Retinal pigment epithelial cell (primary cell): ENCODE measurements at regions not wholly inside any gene's neighbourhood (a gene's known extent, or its start where the extent isn't known, plus 50 kb on each side); places are given as distances from the start of the nearest gene placed in this dataset.

Experiments
- DNase-seq: peaks from one replicate; pipeline ENCODE4 v3.0.0-alpha.2; 2010; ENCODE audit warnings: low read depth
- H3K4me3 ChIP-seq: 2 replicates; pipeline ENCODE4 v1.5.1; 2011; ENCODE audit warnings: mild to moderate bottlenecking, low read length, control low read depth, moderate library complexity
- CTCF ChIP-seq: conservative IDR thresholded peaks from 2 replicates; pipeline ENCODE4 v1.5.1; 2011; ENCODE audit warnings: low read depth, low read length, control low read depth, inconsistent platforms

- H3K4me3 ChIP-seq, result no peak overlapping the region
- no peak for TF ChIP-seq CTCF
- no peak for DNase-seq
Observed at GRCh38 chr7:84389242-84389641, 194.7 kb upstream of the SEMA3A start.

GRCh38 chr7:84387595-84387994, 193.0 kb upstream of the SEMA3A start:
- DNase-seq, result no peak
- H3K4me3 ChIP-seq, result no peak overlapping the region
- no peak for TF ChIP-seq CTCF

- TF ChIP-seq CTCF, result no peak
- DNase-seq, result no peak
- H3K4me3 ChIP-seq, result no peak overlapping the region
Observed at GRCh38 chr7:84384417-84384816, 189.8 kb upstream of the SEMA3A start.

GRCh38 chr7:84379446-84379845, 184.9 kb upstream of the SEMA3A start:
- DNase-seq, result no peak
- no peak overlapping the region for H3K4me3 ChIP-seq
- no peak for TF ChIP-seq CTCF

GRCh38 chr7:84372712-84373111, 178.1 kb upstream of the SEMA3A start:
- DNase-seq, result no peak
- TF ChIP-seq CTCF, result no peak
- no peak overlapping the region for H3K4me3 ChIP-seq

- no peak overlapping the region for H3K4me3 ChIP-seq
- peak; percentile 89 for DNase-seq
- TF ChIP-seq CTCF, result no peak
Observed at GRCh38 chr7:84372155-84372621, 177.6 kb upstream of the SEMA3A start.

GRCh38 chr7:84370114-84370513, 175.5 kb upstream of the SEMA3A start:
- no peak for DNase-seq
- no peak overlapping the region for H3K4me3 ChIP-seq
- TF ChIP-seq CTCF, result no peak
